OCI-LY7 (cell line): ENCODE measurements at regions not wholly inside any gene's neighbourhood (a gene's known extent, or its start where the extent isn't known, plus 50 kb on each side); places are given as distances from the start of the nearest gene placed in this dataset.

Source experiments
- BruUV-seq: library from RNA; stranded (reverse); fragments of 400-500 nt; replicated peaks from 2 replicates; lab custom pipeline; 2021; lab: Mats Ljungman, UMichigan
- CTCF ChIA-PET: fragments of 300-600 bp; sonication (Branson Sonifier 250); formaldehyde crosslinking; loops from one replicate; lab custom pipeline; 2022; ENCODE audit warnings: antibody characterized with exemption; ENCODE audit not compliant: unreplicated experiment; lab: Charles Lee
- POLR2A ChIA-PET: fragments of 300-600 bp; sonication (Branson Sonifier 250); formaldehyde crosslinking; loops from one replicate; lab custom pipeline; 2022; ENCODE audit warnings: antibody characterized with exemption; lab: Charles Lee
- DNase-seq: peaks from one replicate; pipeline ENCODE4 v3.0.0-alpha.2; 2015; ENCODE audit warnings: low spot score
- H2AFZ ChIP-seq: fragments of 200-600 bp; sonication (generic), shearing (Covaris generic); 2 replicates; pipeline ENCODE4 v1.6.1; 2014; ENCODE audit warnings: mild to moderate bottlenecking, antibody characterized with exemption, low read length, moderate library complexity
- H3K27ac ChIP-seq: fragments of 200-600 bp; sonication (generic); 2 replicates; pipeline ENCODE4 v1.5.1; 2014; ENCODE audit warnings: mixed run types, low read depth, mild to moderate bottlenecking, moderate library complexity, low read length, inconsistent platforms; ENCODE audit not compliant: poor library complexity, severe bottlenecking
- H3K36me3 ChIP-seq: fragments of 200-600 bp; sonication (generic); 2 replicates; pipeline ENCODE4 v1.6.1; 2014; ENCODE audit warnings: mild to moderate bottlenecking, antibody characterized with exemption, low read length, moderate library complexity, mixed read lengths; ENCODE audit not compliant: insufficient read depth
- H3K4me1 ChIP-seq: fragments of 200-600 bp; sonication (generic); 2 replicates; pipeline ENCODE4 v1.5.1; 2014; ENCODE audit warnings: mild to moderate bottlenecking, low read length; ENCODE audit not compliant: insufficient read depth, poor library complexity, severe bottlenecking
- H3K4me2 ChIP-seq: fragments of 200-600 bp; sonication (generic); 2 replicates; pipeline ENCODE4 v1.6.1; 2014; ENCODE audit warnings: mild to moderate bottlenecking, low read length
- H3K4me3 ChIP-seq: fragments of 200-600 bp; sonication (generic); 2 replicates; pipeline ENCODE4 v1.5.1; 2014; ENCODE audit warnings: mild to moderate bottlenecking, low read depth, low read length; ENCODE audit not compliant: poor library complexity, severe bottlenecking
- H3K79me2 ChIP-seq: fragments of 200-600 bp; sonication (generic); 2 replicates; pipeline ENCODE4 v1.6.1; 2016; ENCODE audit warnings: low read depth, mild to moderate bottlenecking, low read length, moderate library complexity, mixed read lengths; ENCODE audit not compliant: insufficient read depth
- H3K9me2 ChIP-seq: fragments of 200-600 bp; sonication (generic); 2 replicates; pipeline ENCODE4 v1.6.1; 2016; ENCODE audit warnings: mild to moderate bottlenecking, low read length, mixed read lengths; ENCODE audit not compliant: insufficient read depth
- H3K9me3 ChIP-seq: fragments of 200-600 bp; sonication (generic); 2 replicates; pipeline ENCODE4 v1.6.1; 2014; ENCODE audit warnings: mild to moderate bottlenecking, mixed run types, low read length, mixed read lengths
- H4K20me1 ChIP-seq: fragments of 200-600 bp; sonication (generic); 2 replicates; pipeline ENCODE4 v1.6.1; 2014; ENCODE audit warnings: mild to moderate bottlenecking, antibody characterized with exemption, low read length, moderate library complexity, mixed read lengths; ENCODE audit not compliant: insufficient read depth
- CTCF ChIP-seq: fragments of 200-600 bp; sonication (generic); conservative IDR thresholded peaks from 2 replicates; pipeline ENCODE4 v1.5.1; 2014; ENCODE audit warnings: mild to moderate bottlenecking, antibody characterized with exemption, low read length, moderate library complexity, mixed read lengths
- EZH2phosphoT487 ChIP-seq: fragments of 200-600 bp; sonication (generic); IDR thresholded peaks from 2 replicates; pipeline ENCODE4 v1.6.1; 2018; ENCODE audit warnings: low read depth, borderline replicate concordance, mild to moderate bottlenecking, mixed run types, antibody characterized with exemption, low read length, moderate library complexity, mixed read lengths
- intact Hi-C: fragments of 100-400 bp; cut with micrococcal nuclease; formaldehyde crosslinking; loops from one replicate; pipeline ENCODE4 v1.10.0; 2022; ENCODE audit not compliant: unreplicated experiment

GRCh38 chr11:70696564-70696963 is 298.2 kb downstream of the CTTN start:
- CTCF ChIA-PET = no interaction called here
- Histone ChIP-seq H3K4me3 (no peak overlapping the region), H3K4me1 (no peaks in the 10 kb centered on the region), H3K79me2 (no peaks in the 10 kb centered on the region), H3K4me2 (no peak overlapping the region), H3K27ac (no peak overlapping the region), H3K9me3 (no peaks in the 10 kb centered on the region), H2AFZ (no peak overlapping the region), H3K36me3 (no peaks in the 10 kb centered on the region), H3K9me2 (no peaks in the 10 kb centered on the region), H4K20me1 (no peaks in the 10 kb centered on the region)
- TF ChIP-seq EZH2phosphoT487 = no peak
- TF ChIP-seq CTCF = no peak
- BruUV-seq = no TSS peak
- intact Hi-C loops = no loop called here
- POLR2A ChIA-PET = no interaction called here
- DNase-seq = no peak

DNA sequence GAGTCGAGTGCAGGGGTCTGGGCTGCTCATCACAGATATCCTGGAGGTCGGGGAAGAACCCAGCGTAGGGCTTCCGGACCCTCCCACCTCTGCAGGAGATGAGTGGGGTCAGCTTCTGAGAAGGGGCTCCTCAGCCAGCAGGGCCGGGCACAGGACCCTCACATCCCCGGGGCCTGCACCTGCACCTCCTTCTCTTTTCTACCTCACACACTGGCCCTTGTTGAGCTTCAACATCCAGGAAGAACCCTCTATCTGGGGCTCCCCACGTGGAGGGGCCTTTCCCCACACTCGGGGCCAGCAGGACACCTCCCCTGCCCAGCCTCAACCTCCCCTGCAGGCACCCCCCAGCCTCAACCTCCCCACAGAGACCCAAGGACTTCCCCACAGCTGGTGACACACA is 299.4 kb downstream of the CTTN start:
- Histone ChIP-seq H3K36me3 (no peaks in the 10 kb centered on the region), H4K20me1 (no peaks in the 10 kb centered on the region), H3K4me3 (no peak overlapping the region), H3K9me2 (no peaks in the 10 kb centered on the region), H3K79me2 (no peaks in the 10 kb centered on the region), H2AFZ (no peak overlapping the region), H3K9me3 (no peaks in the 10 kb centered on the region), H3K4me2 (no peak overlapping the region), H3K4me1 (no peaks in the 10 kb centered on the region), H3K27ac (no peak overlapping the region)
- DNase-seq = no peak
- CTCF ChIA-PET = no interaction called here
- no peak for TF ChIP-seq EZH2phosphoT487
- TF ChIP-seq CTCF = no peak
- no TSS peak for BruUV-seq
- POLR2A ChIA-PET = no interaction called here
- intact Hi-C loops = no loop called here

DNA sequence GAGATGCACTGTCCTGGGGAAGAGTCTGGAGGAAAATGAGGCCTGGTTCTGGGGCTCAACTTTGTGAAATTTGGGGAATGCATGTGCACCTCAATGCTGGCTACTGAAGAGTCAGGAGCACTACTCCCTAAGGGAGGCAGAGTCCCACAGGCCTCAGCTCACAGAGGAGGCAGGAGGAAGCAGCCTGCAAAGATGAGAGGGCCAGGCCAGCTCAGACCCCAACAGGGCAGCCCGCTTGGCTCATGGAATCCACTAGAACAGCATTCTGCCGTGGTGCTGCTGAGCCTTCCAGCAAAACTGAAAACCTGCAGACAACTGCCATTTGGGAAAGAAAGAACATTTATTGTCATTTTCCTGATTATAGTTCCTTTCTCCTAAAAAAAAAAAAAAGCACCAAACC is 300.5 kb downstream of the CTTN start:
- intact Hi-C loops = no loop called here
- no peaks in the 10 kb centered on the region for H3K79me2 ChIP-seq
- no peaks in the 10 kb centered on the region for H3K4me1 ChIP-seq
- no peak overlapping the region for H2AFZ ChIP-seq
- no peaks in the 10 kb centered on the region for H3K9me3 ChIP-seq
- no peak for DNase-seq
- BruUV-seq = no TSS peak
- CTCF ChIA-PET = no interaction called here
- H3K27ac ChIP-seq = no peak overlapping the region
- H3K9me2 ChIP-seq = no peaks in the 10 kb centered on the region
- H3K36me3 ChIP-seq = no peaks in the 10 kb centered on the region
- no peak for TF ChIP-seq CTCF
- no peak overlapping the region for H3K4me2 ChIP-seq
- no peaks in the 10 kb centered on the region for H4K20me1 ChIP-seq
- POLR2A ChIA-PET = no interaction called here
- no peak overlapping the region for H3K4me3 ChIP-seq
